Stimulated activated CD4-positive, alpha-beta T cell treated with anti-CD3 and anti-CD28 coated beads, Interleukin-2, amount 100 ng/mL, for 24 hours (primary cell): ENCODE measurements at regions not wholly inside any gene's neighbourhood (a gene's known extent, or its start where the extent isn't known, plus 50 kb on each side); places are given as distances from the start of the nearest gene placed in this dataset.
A peak's percentile ranks its signal among the peaks of the same experiment; 100 is the strongest.

Source experiments
- DNase-seq, 2 donors: peaks; one replicate each; pipeline ENCODE4 v3.0.0-alpha.2; 2020

- peak in 1 of 2 donors; percentile 6 for DNase-seq
Observed at GRCh38 chr11:119472856-119473222, 49.9 kb upstream of the THY1 start.
